HepG2 (cell line): ENCODE measurements at regions not wholly inside any gene's neighbourhood (a gene's known extent, or its start where the extent isn't known, plus 50 kb on each side); places are given as distances from the start of the nearest gene placed in this dataset.

Experiments
- ATAC-seq: fragments of 200-7000 bp; cut with Tn5 transposase; 3 replicates; pipeline ENCODE4 v1.9.1; 2020; ENCODE audit warnings: mild to moderate bottlenecking, moderate library complexity
- BruUV-seq: library from RNA; stranded (reverse); fragments of 400-500 nt; replicated peaks from 2 replicates; lab custom pipeline; 2021; lab: Mats Ljungman, UMichigan
- CTCF ChIA-PET: fragments of 300-600 bp; formaldehyde crosslinking; extraction: SDS; loops from one replicate; lab custom pipeline; 2021; ENCODE audit warnings: low total read pairs, inconsistent platforms, low intra/inter-chr PET ratio; lab: Yijun Ruan, JAX
- POLR2A ChIA-PET: fragments of 350-600 bp; sonication (Branson Sonifier 250); formaldehyde crosslinking; loops from one replicate; lab custom pipeline; 2020; ENCODE audit warnings: antibody characterized with exemption, inconsistent platforms; lab: Yijun Ruan, JAX
- DNase-seq: peaks from one replicate; pipeline ENCODE4 v3.0.0-alpha.2; 2015; ENCODE audit warnings: low spot score
- FAIRE-seq: peaks from 3 replicates; lab custom pipeline; 2011; peaks lifted over from hg19 to GRCh38; lab: Jason Lieb, UNC
- H2AFZ ChIP-seq: one replicate; pipeline ENCODE4 v1.6.1; 2011; ENCODE audit warnings: low read length, inconsistent platforms
- H3K27ac ChIP-seq: fragments of 300-600 bp; 3 replicates; pipeline ENCODE4 v1.8.0; 2011; ENCODE audit warnings: mixed run types, mild to moderate bottlenecking, mixed read lengths, low read length, inconsistent platforms; ENCODE audit not compliant: insufficient read depth; ENCODE audit errors: extremely low read length
- H3K27me3 ChIP-seq, 2 experiments: fragments of 200-600 bp in 1 of 2; 2 replicates in 1 of 2; 3 replicates in 1 of 2; pipeline versions ENCODE4 v1.6.0 to v1.8.0; 2011; ENCODE audit warnings: low read length in 2 of 2, mild to moderate bottlenecking in 2 of 2, moderate library complexity in 2 of 2, inconsistent platforms in 1 of 2; ENCODE audit not compliant: insufficient read depth in 2 of 2, control insufficient read depth in 1 of 2
- H3K36me3 ChIP-seq, 2 experiments: fragments of 200-600 bp in 1 of 2; replicated peaks in 1 of 2; 2 replicates in 1 of 2; 3 replicates in 1 of 2; pipeline versions ENCODE4 v1.5.1 to v1.8.0; 2011; ENCODE audit warnings: low read length in 2 of 2, inconsistent platforms in 1 of 2; ENCODE audit not compliant: insufficient read depth in 2 of 2, control insufficient read depth in 1 of 2
- H3K4me1 ChIP-seq: 2 replicates; pipeline ENCODE4 v1.5.1; 2012; ENCODE audit warnings: low read length, inconsistent platforms; ENCODE audit not compliant: insufficient read depth
- H3K4me2 ChIP-seq: 2 replicates; pipeline ENCODE4 v1.6.0; 2011; ENCODE audit warnings: low read depth, low read length, inconsistent platforms
- H3K4me3 ChIP-seq, 3 experiments: fragments of 200-600 bp in 1 of 3; sonication (generic), shearing (Covaris generic) in 1 of 3; replicated peaks in 1 of 3; 2 replicates each; pipeline ENCODE4 v1.5.1; 2011 to 2016; ENCODE audit warnings: low read length in 3 of 3, inconsistent platforms in 2 of 3, low read depth in 2 of 3, mild to moderate bottlenecking in 2 of 3, control low read depth in 1 of 3, mixed read lengths in 1 of 3; ENCODE audit not compliant: insufficient read depth in 1 of 3
- H3K79me2 ChIP-seq: one replicate; pipeline ENCODE4 v1.6.1; 2011; ENCODE audit warnings: low read length, inconsistent platforms; ENCODE audit not compliant: insufficient read depth
- H3K9ac ChIP-seq: 2 replicates; pipeline ENCODE4 v1.6.0; 2011; ENCODE audit warnings: mild to moderate bottlenecking, low read depth, low read length, inconsistent platforms; ENCODE audit not compliant: insufficient read depth
- H3K9me3 ChIP-seq: 2 replicates; pipeline ENCODE4 v1.5.1; 2012; ENCODE audit warnings: mild to moderate bottlenecking, low read length
- H4K20me1 ChIP-seq: 2 replicates; pipeline ENCODE4 v1.6.0; 2011; ENCODE audit warnings: inconsistent platforms, mild to moderate bottlenecking, low read length, moderate library complexity; ENCODE audit not compliant: insufficient read depth
- SMYD3 ChIP-seq: sonication (generic); formaldehyde crosslinking; IDR thresholded peaks from 2 replicates; pipeline ENCODE4 v1.8.1; 2023; ENCODE audit warnings: mild to moderate bottlenecking, missing genetic modification reagents
- SRF ChIP-seq: IDR thresholded peaks from 2 replicates; pipeline ENCODE4 v1.6.1; 2011; ENCODE audit warnings: mild to moderate bottlenecking, low read depth, low read length, moderate library complexity
- ZBED4 ChIP-seq: sonication (generic); formaldehyde crosslinking; IDR thresholded peaks from 2 replicates; pipeline ENCODE4 v1.4.0; 2020; ENCODE audit warnings: missing genetic modification reagents, borderline replicate concordance
- ZFP36L1 ChIP-seq: sonication (generic); formaldehyde crosslinking; IDR thresholded peaks from 2 replicates; pipeline ENCODE4 v1.8.0; 2022; ENCODE audit warnings: mild to moderate bottlenecking, missing genetic modification reagents, moderate library complexity
- ZGPAT ChIP-seq: IDR thresholded peaks from 2 replicates; pipeline ENCODE4 v1.6.1; 2016; ENCODE audit warnings: mild to moderate bottlenecking
- ZNF317 ChIP-seq: sonication (generic); formaldehyde crosslinking; IDR thresholded peaks from 2 replicates; pipeline ENCODE4 v1.5.0; 2020; ENCODE audit warnings: mild to moderate bottlenecking, missing genetic modification reagents
- ZNF550 ChIP-seq: sonication (generic); formaldehyde crosslinking; IDR thresholded peaks from 2 replicates; pipeline ENCODE4 v1.4.0; 2020; ENCODE audit warnings: mild to moderate bottlenecking, missing genetic modification reagents, borderline replicate concordance
- WGBS: methylation state at CpG from one replicate; pipeline ENCODE4 v1.1.6; 2017; ENCODE audit warnings: low lambda C conversion rate; 5-methylcytosine and 5-hydroxymethylcytosine counted together
- in situ Hi-C: cut with HindIII; loops from 2 replicates; pipeline ENCODE4 v1.10.0; 2017; ENCODE audit warnings: low pct_unique_long_range_greater_than_20kb; ENCODE audit not compliant: extremely low pct_ligation_motif_present
- intact Hi-C: fragments of 100-400 bp; cut with micrococcal nuclease; formaldehyde crosslinking; loops from one replicate; pipeline ENCODE4 v1.10.0; 2022; ENCODE audit not compliant: unreplicated experiment
- TF ChIP-seq, protein P1 (sequence below): sonication (generic); formaldehyde crosslinking; IDR thresholded peaks from 2 replicates; pipeline ENCODE4 v1.5.0; 2020; ENCODE audit warnings: mild to moderate bottlenecking, low read depth, missing genetic modification reagents, borderline replicate concordance
- TF ChIP-seq, protein P2 (sequence below): IDR thresholded peaks from 2 replicates; pipeline ENCODE4 v1.6.1; 2016; ENCODE audit warnings: control low read depth

- 23% methylated on average over 2 of the region's 2 CpGs for WGBS
- H3K4me2 ChIP-seq = no peak overlapping the region
- no peaks in the 10 kb centered on the region for H3K4me1 ChIP-seq
- H4K20me1 ChIP-seq = no peaks in the 10 kb centered on the region
- no peak for DNase-seq
- no TSS peak for BruUV-seq
- in situ Hi-C loops = no loop called here
- H3K27me3 ChIP-seq = peaks cover 0 to 4% of the 10 kb centered on the region in 2 experiments; a peak in 2 of 5 replicates
- H2AFZ ChIP-seq = no peak overlapping the region
- POLR2A ChIA-PET = no interaction called here
- H3K27ac ChIP-seq = no peak overlapping the region
- no peak overlapping the region for H3K4me3 ChIP-seq
- no peak for FAIRE-seq
- no peak for TF ChIP-seq ZFP36L1
- TF ChIP-seq, protein P1, sequence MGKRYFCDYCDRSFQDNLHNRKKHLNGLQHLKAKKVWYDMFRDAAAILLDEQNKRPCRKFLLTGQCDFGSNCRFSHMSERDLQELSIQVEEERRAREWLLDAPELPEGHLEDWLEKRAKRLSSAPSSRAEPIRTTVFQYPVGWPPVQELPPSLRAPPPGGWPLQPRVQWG = no peak
- TF ChIP-seq SMYD3 (CRISPR knock-in tag) = no peak
- TF ChIP-seq ZBED4 (CRISPR knock-in tag) = no peak
- no peak for TF ChIP-seq SRF
- TF ChIP-seq, protein P2, sequence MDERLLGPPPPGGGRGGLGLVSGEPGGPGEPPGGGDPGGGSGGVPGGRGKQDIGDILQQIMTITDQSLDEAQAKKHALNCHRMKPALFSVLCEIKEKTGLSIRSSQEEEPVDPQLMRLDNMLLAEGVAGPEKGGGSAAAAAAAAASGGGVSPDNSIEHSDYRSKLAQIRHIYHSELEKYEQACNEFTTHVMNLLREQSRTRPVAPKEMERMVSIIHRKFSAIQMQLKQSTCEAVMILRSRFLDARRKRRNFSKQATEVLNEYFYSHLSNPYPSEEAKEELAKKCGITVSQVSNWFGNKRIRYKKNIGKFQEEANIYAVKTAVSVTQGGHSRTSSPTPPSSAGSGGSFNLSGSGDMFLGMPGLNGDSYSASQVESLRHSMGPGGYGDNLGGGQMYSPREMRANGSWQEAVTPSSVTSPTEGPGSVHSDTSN (CRISPR knock-in tag) = no peak
- no peak for TF ChIP-seq ZNF317 (CRISPR knock-in tag)
- TF ChIP-seq ZNF550 (CRISPR knock-in tag) = no peak
- no peak for TF ChIP-seq ZGPAT (CRISPR knock-in tag)
- TF ChIP-seq, all 625 proteins: peak for 0
- no peak for ATAC-seq
- intact Hi-C loops = no loop called here
- Histone ChIP-seq H3K36me3 (no peaks in the 10 kb centered on the region), H3K79me2 (no peaks in the 10 kb centered on the region), H3K9ac (no peak overlapping the region), H3K9me3 (no peaks in the 10 kb centered on the region)
- CTCF ChIA-PET = no interaction called here
Observed at GRCh38 chr5:61783481-61783880, 451.4 kb downstream of the ZSWIM6 start.
